ENCODE measurements at regions not wholly inside any gene's neighbourhood (a gene's known extent, or its start where the extent isn't known, plus 50 kb on each side); places are given as distances from the start of the nearest gene placed in this dataset.

DNA sequence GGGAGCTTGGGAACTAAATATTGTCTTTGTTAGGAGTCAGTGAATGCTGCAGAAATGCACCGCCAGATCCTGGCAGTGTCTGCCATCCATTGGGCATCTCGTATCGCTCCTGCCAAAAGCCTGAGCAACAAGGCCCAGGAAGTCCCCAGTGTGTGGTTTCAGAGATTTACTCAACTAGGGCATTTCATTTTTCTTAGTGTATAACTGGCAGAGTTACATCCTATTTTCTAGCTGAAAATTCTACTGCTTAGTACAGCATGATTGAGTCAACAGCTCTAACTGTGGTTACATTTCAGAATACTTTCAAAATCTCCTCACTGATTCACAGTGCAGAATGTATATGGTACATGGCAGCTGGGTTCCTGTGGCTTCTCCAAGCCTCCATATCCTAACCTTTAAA lies 95.8 kb upstream of the CREB5 start:
- TF ChIP-seq, protein P1, sequence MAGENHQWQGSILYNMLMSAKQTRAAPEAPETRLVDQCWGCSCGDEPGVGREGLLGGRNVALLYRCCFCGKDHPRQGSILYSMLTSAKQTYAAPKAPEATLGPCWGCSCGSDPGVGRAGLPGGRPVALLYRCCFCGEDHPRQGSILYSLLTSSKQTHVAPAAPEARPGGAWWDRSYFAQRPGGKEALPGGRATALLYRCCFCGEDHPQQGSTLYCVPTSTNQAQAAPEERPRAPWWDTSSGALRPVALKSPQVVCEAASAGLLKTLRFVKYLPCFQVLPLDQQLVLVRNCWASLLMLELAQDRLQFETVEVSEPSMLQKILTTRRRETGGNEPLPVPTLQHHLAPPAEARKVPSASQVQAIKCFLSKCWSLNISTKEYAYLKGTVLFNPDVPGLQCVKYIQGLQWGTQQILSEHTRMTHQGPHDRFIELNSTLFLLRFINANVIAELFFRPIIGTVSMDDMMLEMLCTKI (IDR thresholded peaks at IDR 0.05; ENCODE audit: partially characterized antibody), result no peak
- TF ChIP-seq HDAC6 (IDR thresholded peaks at IDR 0.05; ENCODE audit: low read depth, low read length) (no peak), CEBPB (tag; IDR thresholded peaks at IDR 0.05) (no peak), MAFK (IDR thresholded peaks at IDR 0.05; ENCODE audit: low read length) (no peak), POLR2AphosphoS5 (IDR thresholded peaks at IDR 0.05; ENCODE audit: control insufficient read depth, insufficient read depth, low read depth, low read length) (no peak), TAL1 (IDR thresholded peaks at IDR 0.05) (no peak), ZNF217 (CRISPR knock-in tag; IDR thresholded peaks at IDR 0.05) (no peak), ZEB2 (IDR thresholded peaks at IDR 0.05) (no peak), POLR2A (conservative IDR thresholded peaks at IDR 0.05) (no peak), ZNF121 (CRISPR knock-in tag; conservative IDR thresholded peaks at IDR 0.05) (no peak)
- TF ChIP-seq, protein P2, sequence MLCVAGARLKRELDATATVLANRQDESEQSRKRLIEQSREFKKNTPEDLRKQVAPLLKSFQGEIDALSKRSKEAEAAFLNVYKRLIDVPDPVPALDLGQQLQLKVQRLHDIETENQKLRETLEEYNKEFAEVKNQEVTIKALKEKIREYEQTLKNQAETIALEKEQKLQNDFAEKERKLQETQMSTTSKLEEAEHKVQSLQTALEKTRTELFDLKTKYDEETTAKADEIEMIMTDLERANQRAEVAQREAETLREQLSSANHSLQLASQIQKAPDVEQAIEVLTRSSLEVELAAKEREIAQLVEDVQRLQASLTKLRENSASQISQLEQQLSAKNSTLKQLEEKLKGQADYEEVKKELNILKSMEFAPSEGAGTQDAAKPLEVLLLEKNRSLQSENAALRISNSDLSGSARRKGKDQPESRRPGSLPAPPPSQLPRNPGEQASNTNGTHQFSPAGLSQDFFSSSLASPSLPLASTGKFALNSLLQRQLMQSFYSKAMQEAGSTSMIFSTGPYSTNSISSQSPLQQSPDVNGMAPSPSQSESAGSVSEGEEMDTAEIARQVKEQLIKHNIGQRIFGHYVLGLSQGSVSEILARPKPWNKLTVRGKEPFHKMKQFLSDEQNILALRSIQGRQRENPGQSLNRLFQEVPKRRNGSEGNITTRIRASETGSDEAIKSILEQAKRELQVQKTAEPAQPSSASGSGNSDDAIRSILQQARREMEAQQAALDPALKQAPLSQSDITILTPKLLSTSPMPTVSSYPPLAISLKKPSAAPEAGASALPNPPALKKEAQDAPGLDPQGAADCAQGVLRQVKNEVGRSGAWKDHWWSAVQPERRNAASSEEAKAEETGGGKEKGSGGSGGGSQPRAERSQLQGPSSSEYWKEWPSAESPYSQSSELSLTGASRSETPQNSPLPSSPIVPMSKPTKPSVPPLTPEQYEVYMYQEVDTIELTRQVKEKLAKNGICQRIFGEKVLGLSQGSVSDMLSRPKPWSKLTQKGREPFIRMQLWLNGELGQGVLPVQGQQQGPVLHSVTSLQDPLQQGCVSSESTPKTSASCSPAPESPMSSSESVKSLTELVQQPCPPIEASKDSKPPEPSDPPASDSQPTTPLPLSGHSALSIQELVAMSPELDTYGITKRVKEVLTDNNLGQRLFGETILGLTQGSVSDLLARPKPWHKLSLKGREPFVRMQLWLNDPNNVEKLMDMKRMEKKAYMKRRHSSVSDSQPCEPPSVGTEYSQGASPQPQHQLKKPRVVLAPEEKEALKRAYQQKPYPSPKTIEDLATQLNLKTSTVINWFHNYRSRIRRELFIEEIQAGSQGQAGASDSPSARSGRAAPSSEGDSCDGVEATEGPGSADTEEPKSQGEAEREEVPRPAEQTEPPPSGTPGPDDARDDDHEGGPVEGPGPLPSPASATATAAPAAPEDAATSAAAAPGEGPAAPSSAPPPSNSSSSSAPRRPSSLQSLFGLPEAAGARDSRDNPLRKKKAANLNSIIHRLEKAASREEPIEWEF (CRISPR knock-in tag; IDR thresholded peaks at IDR 0.05), result no peak
- TF ChIP-seq, protein P3, sequence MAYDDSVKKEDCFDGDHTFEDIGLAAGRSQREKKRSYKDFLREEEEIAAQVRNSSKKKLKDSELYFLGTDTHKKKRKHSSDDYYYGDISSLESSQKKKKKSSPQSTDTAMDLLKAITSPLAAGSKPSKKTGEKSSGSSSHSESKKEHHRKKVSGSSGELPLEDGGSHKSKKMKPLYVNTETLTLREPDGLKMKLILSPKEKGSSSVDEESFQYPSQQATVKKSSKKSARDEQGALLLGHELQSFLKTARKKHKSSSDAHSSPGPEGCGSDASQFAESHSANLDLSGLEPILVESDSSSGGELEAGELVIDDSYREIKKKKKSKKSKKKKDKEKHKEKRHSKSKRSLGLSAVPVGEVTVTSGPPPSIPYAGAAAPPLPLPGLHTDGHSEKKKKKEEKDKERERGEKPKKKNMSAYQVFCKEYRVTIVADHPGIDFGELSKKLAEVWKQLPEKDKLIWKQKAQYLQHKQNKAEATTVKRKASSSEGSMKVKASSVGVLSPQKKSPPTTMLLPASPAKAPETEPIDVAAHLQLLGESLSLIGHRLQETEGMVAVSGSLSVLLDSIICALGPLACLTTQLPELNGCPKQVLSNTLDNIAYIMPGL (CRISPR knock-in tag; IDR thresholded peaks at IDR 0.05), result no peak
- TF ChIP-seq, protein P4, sequence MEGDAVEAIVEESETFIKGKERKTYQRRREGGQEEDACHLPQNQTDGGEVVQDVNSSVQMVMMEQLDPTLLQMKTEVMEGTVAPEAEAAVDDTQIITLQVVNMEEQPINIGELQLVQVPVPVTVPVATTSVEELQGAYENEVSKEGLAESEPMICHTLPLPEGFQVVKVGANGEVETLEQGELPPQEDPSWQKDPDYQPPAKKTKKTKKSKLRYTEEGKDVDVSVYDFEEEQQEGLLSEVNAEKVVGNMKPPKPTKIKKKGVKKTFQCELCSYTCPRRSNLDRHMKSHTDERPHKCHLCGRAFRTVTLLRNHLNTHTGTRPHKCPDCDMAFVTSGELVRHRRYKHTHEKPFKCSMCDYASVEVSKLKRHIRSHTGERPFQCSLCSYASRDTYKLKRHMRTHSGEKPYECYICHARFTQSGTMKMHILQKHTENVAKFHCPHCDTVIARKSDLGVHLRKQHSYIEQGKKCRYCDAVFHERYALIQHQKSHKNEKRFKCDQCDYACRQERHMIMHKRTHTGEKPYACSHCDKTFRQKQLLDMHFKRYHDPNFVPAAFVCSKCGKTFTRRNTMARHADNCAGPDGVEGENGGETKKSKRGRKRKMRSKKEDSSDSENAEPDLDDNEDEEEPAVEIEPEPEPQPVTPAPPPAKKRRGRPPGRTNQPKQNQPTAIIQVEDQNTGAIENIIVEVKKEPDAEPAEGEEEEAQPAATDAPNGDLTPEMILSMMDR (IDR thresholded peaks at IDR 0.05 in 2 of 3, conservative IDR thresholded peaks at IDR 0.05 in 1 of 3; ENCODE audit: insufficient read depth in 2 of 3, low read depth in 1 of 3, low read length in 3 of 3), result no peak
